Stimulated activated effector memory CD8-positive, alpha-beta T cell treated with anti-CD3 and anti-CD28 coated beads, Interleukin-12 subunit alpha, Interleukin-12 subunit beta, amount 100 ng/mL, for 72 hours (primary cell): ENCODE measurements at regions not wholly inside any gene's neighbourhood (a gene's known extent, or its start where the extent isn't known, plus 50 kb on each side); places are given as distances from the start of the nearest gene placed in this dataset.

Experiments used
- ATAC-seq: fragments of 150-1000 bp; cut with Tn5 transposase; 2 replicates; pipeline ENCODE4 v1.10.0; 2021
- DNase-seq, 2 donors: peaks; one replicate each; pipeline ENCODE4 v3.0.0; 2021 to 2022; ENCODE audit warnings: low spot score in 2 of 2
- H3K27ac Mint-ChIP-seq: one replicate; pipeline ENCODE4 v1.8.0; 2022; ENCODE audit warnings: mild to moderate bottlenecking, mixed read lengths
- H3K36me3 Mint-ChIP-seq: one replicate; pipeline ENCODE4 v1.8.0; 2022; ENCODE audit warnings: mild to moderate bottlenecking, mixed read lengths
- H3K4me1 Mint-ChIP-seq: one replicate; pipeline ENCODE4 v1.8.0; 2022; ENCODE audit warnings: mixed read lengths
- H3K4me3 Mint-ChIP-seq: one replicate; pipeline ENCODE4 v1.8.0; 2022; ENCODE audit warnings: mild to moderate bottlenecking, mixed read lengths
- H3K9me3 Mint-ChIP-seq: one replicate; pipeline ENCODE4 v1.8.0; 2022; ENCODE audit warnings: mixed read lengths

DNA sequence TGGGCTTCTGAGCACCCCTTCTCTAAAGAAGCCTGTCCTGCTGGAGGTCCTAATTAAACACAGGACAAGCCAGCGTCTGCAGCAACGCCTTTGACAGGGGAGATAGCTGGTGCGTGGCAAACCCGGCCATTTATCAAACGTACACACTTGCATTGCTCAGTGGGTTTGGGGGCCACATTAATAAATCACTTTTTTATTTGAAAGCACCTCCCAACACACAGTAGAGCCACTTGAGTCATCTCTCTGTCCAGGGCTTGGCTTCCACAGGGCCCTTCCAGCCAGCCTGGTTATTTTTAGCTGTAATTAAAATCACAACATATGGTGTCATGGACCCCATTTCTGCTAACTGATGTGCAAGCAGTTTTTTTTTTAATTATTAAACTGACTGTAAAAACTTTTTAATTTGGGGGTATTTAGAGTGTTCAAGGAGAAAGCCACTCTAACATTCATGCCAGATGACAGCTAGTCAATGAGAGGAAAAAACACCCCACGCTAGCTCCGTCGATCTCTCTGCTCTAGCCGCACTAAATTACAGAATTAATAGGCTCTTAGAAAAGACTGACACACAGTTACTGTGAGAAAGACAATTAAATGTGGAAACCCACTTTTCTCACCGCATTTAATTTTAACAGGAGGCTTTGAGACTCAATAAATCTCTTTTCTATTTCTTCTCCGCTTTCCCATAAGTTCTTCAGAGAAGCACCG lies 201.0 kb upstream of the WSCD1 start:
- no peaks in the 10 kb centered on the region for H3K36me3 Mint-ChIP-seq
- ATAC-seq = no peak
- no peak overlapping the region for H3K4me3 Mint-ChIP-seq
- H3K27ac Mint-ChIP-seq = no peak overlapping the region
- H3K9me3 Mint-ChIP-seq = no peaks in the 10 kb centered on the region
- no peak for DNase-seq
- no peaks in the 10 kb centered on the region for H3K4me1 Mint-ChIP-seq

DNA sequence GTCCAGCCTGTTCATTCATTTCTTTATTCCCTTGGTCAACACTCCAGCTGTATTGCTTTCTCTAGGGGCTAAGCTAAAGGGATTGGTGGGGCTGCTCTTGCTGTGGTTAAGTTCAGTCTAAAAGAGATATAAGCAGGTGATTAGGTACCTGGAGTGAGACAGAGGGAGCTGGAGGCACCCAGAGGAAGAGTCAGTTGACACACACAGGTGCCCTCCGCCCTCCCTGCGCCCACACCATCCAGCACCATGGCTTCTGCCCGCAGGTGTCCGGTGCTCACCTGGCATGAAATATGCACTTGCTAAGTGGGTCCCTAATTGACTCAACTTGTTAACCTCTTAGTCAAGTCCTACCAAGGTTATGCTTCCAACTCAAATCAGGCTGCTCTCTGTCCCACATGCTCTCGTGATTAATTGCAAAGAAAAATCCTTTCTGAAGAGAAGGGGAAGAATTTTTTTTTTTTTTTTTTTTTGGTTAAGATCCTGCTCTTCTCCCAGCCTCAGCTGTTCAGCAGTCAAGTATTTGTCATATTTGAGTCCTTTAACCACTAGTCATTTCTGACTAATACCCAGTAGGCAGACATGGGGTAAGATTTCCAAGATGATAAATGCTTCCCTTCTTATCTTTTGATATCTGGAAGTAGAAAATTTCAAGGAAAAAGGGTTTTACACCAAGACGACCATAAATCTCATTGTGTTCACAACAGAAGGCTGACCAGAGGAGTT lies 199.8 kb upstream of the WSCD1 start:
- Mint-ChIP-seq H3K4me3 (no peak overlapping the region), H3K9me3 (no peaks in the 10 kb centered on the region), H3K36me3 (no peaks in the 10 kb centered on the region), H3K4me1 (no peaks in the 10 kb centered on the region), H3K27ac (no peak overlapping the region)
- no peak for DNase-seq
- no peak for ATAC-seq

DNA sequence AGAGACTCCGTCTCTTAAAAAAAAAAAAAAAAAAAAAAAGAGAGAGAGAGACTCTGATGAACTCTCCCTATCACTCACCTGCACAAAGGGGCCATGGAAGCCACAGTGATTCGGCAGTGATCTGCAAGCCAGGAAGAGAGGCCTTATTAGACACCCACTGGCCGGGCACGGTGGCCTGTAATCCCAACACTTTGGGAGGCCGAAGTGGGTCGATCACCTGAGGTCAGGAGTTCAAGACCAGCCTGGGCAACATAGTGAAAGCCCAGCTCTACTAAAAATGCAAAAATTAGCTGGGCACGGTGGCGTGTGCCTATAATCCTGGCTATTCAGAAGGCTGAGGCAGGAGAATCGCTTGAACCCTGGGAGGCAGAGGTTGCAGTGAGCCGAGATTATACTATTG lies 198.5 kb upstream of the WSCD1 start:
- no peaks in the 10 kb centered on the region for H3K36me3 Mint-ChIP-seq
- H3K4me3 Mint-ChIP-seq = no peak overlapping the region
- no peak for DNase-seq
- H3K27ac Mint-ChIP-seq = no peak overlapping the region
- ATAC-seq = no peak
- H3K9me3 Mint-ChIP-seq = no peaks in the 10 kb centered on the region
- no peaks in the 10 kb centered on the region for H3K4me1 Mint-ChIP-seq

DNA sequence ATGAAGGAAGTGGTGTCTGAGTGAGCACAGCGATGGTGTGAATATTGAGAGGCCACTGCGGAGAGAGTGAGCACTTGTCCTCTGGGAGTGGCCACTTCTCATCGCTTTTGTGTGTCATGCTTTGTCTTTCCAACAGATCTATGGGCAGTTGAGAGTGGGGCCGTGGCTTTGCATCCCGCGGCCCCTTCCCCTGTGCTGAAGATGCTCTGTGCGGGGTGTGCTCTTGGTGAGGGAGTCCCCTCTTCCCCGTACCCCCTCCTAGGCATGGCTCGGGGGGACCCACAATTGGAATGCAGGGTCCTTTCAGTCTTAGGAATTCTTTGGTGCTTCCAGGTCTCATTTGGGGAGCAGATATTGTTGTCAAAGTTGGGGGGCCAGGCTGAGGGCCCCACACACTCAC lies 197.3 kb upstream of the WSCD1 start:
- H3K36me3 Mint-ChIP-seq = no peaks in the 10 kb centered on the region
- ATAC-seq (no peak), DNase-seq (no peak)
- no peaks in the 10 kb centered on the region for H3K9me3 Mint-ChIP-seq
- H3K27ac Mint-ChIP-seq = no peak overlapping the region
- no peak overlapping the region for H3K4me3 Mint-ChIP-seq
- H3K4me1 Mint-ChIP-seq = no peaks in the 10 kb centered on the region

DNA sequence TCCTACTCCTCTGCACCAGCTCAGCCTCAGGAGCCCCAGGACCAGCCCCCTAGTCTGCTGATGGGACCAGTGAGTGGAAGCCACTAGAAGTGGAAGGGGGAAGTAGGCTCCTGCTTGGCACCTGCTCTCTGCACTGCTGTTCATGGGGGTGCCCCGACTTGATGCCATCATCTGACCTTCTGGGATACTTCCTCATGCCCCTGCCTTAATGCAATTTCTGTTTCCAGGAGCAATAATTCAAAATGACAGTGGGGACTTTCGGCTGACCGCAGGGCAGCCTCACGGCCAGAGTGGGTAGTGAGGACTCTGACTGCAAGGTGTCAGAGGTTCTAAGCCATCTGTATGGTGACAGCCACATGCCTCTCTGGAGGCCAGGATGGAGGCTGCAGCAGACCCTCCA lies 196.4 kb upstream of the WSCD1 start:
- no peaks in the 10 kb centered on the region for H3K9me3 Mint-ChIP-seq
- no peak overlapping the region for H3K4me3 Mint-ChIP-seq
- ATAC-seq = no peak
- H3K27ac Mint-ChIP-seq = no peak overlapping the region
- no peaks in the 10 kb centered on the region for H3K36me3 Mint-ChIP-seq
- no peaks in the 10 kb centered on the region for H3K4me1 Mint-ChIP-seq
- no peak for DNase-seq

DNA sequence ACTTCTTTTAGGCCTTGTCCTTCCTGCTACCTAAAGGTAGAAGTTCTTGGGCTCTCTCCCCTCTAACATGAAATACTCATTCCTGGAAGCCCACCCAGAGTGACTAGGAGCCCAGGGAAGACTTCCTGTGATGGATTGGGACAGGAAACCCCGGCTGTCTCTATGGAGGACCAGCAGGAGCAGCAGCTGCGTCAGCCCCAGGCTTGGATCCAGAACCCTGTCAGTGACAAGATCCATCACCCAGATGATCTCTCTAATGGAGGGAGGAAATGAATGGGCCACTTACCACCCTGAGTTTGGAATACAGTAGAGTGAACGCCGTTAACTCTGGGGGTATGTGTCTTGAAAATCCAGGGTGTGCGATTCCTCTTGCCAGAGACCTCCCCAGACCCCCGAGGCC lies 195.7 kb upstream of the WSCD1 start:
- Mint-ChIP-seq H3K4me1 (no peaks in the 10 kb centered on the region), H3K36me3 (no peaks in the 10 kb centered on the region), H3K4me3 (no peak overlapping the region), H3K27ac (no peak overlapping the region), H3K9me3 (no peaks in the 10 kb centered on the region)
- DNase-seq (no peak), ATAC-seq (no peak)

DNA sequence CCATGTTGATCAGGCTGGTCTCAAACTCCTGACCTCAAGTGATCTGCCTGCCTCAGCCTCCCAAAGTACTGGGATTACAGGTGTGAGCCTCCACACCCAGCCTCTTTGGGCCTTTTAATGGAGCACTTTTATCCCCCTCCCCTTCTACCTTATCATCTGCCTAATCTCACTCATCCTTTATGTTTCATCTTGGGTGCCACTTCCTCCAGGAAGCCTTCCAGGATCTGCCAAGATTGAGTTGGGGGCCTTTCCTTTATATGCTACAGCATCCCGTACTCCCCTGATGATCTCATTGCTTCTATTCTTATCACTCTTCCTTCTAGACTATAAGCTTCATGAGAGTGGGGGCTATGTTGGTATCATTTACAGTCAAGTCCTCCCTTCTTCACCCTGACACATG lies 192.8 kb upstream of the WSCD1 start:
- Mint-ChIP-seq H3K4me1 (no peaks in the 10 kb centered on the region), H3K36me3 (no peaks in the 10 kb centered on the region), H3K27ac (no peak overlapping the region), H3K4me3 (no peak overlapping the region), H3K9me3 (no peaks in the 10 kb centered on the region)
- no peak for ATAC-seq
- DNase-seq = no peak

DNA sequence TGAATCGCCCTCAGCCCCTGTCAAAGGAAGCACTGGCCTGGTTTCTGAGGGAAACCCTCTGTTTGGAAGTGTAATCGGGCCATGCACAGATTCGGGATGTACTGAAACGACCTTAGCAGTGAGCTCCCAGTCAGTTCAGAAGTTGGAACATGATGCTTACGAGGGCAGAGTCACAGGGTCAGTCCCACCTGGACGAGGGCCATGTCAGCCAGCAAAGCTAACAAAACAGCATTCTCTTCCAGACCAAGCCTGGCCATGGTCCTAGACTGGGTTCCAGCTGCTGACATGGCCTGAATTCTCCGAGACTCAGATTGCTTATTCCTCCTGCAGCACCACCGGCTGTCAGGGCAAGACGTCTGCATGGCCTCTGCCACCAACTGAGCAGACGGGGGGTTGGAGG lies 192.2 kb upstream of the WSCD1 start:
- no peak for DNase-seq

DNA sequence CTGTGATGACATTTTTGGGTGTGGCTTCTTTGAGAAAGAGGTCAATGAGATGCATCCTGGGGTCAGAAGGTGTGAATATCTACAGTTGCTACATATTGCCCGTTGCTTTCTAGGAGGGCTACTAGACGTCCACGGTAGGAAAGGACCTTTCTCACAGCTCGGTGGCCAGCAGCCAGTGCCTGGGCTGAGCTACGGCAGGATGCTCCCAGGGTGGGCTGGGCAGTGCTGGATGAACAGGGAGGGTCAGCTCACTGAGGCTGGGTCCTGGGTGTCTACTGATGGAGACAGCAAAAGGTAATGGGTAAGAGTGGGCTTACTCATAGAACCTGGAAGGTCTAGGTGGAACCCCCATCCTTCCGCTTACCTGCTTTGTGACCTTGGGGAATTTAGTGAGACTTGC lies 188.3 kb upstream of the WSCD1 start:
- H3K4me3 Mint-ChIP-seq = no peak overlapping the region
- H3K4me1 Mint-ChIP-seq = peaks cover 5% of the 10 kb centered on the region
- H3K9me3 Mint-ChIP-seq = peaks cover 3% of the 10 kb centered on the region
- no peaks in the 10 kb centered on the region for H3K36me3 Mint-ChIP-seq
- no peak overlapping the region for H3K27ac Mint-ChIP-seq
- ATAC-seq = no peak
- DNase-seq = no peak

More for the DNA sequence above, 192.2 kb upstream of the WSCD1 start:
- no peaks in the 10 kb centered on the region for H3K9me3 Mint-ChIP-seq
- H3K4me3 Mint-ChIP-seq = no peak overlapping the region
- H3K27ac Mint-ChIP-seq = no peak overlapping the region
- H3K36me3 Mint-ChIP-seq = no peaks in the 10 kb centered on the region
- peaks cover 2% of the 10 kb centered on the region for H3K4me1 Mint-ChIP-seq
- ATAC-seq = no peak

DNA sequence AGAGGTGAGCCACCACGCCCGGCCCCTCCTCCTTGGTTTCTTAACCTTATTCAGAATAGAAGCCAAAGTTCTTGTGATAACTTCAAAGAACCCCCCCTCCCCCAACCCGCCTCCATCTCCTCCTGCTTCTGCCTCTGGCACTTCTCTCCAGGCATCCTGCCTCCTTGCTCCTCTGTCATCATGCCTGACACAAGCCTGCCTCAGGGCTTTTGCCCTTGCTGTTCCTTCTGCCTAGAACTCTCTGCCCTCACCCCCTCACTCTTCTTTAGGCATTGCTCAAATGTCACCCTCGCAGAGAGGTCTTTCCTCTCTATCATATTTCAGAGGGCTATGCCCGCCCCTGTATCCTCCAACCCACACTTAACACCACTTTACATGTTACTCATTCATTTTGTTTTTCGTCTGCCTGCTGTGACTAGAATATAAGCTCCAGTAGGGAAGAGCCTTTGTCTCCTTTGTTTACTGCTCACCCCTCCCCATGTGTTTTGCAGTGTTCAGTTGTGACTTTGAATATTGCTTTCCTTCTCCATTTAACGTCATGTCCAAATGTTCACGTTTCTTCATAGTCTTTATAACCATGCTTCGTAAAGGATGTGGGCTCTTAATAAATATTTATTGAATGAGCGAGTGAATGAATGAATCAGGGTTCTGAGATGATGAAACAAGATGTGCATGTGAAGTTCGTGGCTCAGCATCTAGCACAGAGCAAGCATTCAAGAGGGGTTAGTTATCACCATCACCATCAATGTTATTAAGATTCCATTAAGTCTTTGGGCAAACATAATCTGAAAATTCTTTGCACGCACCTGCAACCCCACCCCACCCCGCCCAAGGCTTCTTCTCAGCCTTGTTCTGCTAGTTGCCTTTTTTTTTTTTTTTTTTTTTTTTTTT lies 186.2 kb upstream of the WSCD1 start:
- Mint-ChIP-seq H3K36me3 (no peaks in the 10 kb centered on the region), H3K27ac (no peak overlapping the region)
- no peak for DNase-seq

DNA sequence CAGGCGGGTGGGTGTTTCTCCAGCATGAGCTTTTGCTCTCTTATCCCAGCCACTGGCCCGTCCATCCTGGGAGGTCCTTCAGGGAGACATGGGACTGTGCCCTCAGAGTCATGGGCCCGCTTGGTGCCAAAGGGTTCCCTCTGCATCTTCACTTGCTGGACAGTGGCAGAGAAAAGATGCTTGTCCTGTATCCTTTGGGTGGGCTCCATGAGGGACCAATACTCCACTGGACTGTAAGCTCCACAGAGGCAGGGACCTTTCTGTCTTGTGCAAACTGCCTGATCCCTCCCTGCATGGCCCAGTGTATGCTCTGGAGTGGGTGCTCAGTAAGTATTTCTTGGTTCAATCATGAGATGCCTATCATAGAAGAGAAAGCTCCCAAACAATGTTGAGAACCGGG lies 184.8 kb upstream of the WSCD1 start:
- ATAC-seq = no peak
- Mint-ChIP-seq H3K4me1 (peaks cover 5% of the 10 kb centered on the region), H3K9me3 (peaks cover 3% of the 10 kb centered on the region), H3K36me3 (no peaks in the 10 kb centered on the region), H3K4me3 (no peak overlapping the region), H3K27ac (no peak overlapping the region)
- DNase-seq = no peak

More for the DNA sequence above, 186.2 kb upstream of the WSCD1 start:
- no peak for ATAC-seq
- Mint-ChIP-seq H3K9me3 (peaks cover 3% of the 10 kb centered on the region), H3K4me3 (no peak overlapping the region), H3K4me1 (peaks cover 5% of the 10 kb centered on the region)

DNA sequence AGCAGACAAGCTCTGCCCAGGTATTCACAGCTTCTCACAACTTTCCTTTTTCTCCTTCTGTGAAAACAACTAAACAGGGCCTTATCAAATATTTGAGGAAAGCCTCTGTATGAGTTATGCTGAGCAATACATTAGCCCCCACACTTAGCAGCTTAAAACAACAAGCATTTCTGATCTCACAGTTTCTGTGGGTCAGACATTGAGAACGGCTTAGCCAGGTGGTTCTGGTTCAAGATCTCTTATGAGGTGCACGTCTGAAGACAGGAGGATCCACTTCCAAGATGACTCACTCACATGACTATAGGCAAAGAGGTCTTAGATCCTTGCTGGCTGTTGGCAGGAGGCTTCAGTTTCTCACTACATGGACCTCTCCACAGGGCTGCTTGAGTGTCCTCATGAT lies 181.4 kb upstream of the WSCD1 start:
- Mint-ChIP-seq H3K4me1 (no peaks in the 10 kb centered on the region), H3K4me3 (no peak overlapping the region), H3K9me3 (peaks cover 2% of the 10 kb centered on the region), H3K36me3 (no peaks in the 10 kb centered on the region), H3K27ac (no peak overlapping the region)
- DNase-seq = no peak
- ATAC-seq = no peak

DNA sequence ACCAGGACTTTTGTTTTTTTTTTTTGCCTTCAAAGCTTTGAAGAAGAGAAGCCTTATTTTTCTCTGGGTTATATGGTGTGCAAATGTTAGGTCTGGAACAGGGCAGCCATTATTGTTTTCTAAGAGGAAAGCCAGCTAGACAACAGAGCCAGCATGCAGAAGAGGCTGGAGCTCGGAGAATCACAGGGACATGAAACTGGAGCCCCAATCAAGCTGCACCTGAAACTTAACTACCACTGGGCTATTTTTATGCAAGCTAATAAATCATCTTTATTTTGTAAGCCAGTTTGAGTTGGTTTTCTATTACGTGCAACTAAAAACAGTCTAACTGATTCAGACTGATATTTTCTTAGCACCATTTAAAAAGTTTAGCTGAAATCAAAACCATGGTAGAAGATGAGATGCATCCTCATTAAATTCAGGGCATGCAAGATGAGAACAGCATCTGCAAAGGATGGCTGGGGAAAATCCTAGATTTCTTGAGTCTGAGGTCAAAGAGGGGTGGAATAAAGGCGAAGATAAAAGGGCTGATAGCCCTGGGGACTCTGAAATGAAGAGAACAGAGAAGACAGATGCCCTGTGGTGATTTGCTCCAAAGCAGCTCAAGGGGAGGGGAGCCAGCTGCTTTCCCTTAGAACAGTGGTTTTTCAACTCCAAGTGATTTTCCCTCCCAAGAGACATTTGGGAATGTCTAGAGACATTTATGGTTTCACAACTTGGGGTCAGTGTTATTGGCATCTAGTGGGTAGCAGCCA lies 177.1 kb upstream of the WSCD1 start:
- DNase-seq = no peak

DNA sequence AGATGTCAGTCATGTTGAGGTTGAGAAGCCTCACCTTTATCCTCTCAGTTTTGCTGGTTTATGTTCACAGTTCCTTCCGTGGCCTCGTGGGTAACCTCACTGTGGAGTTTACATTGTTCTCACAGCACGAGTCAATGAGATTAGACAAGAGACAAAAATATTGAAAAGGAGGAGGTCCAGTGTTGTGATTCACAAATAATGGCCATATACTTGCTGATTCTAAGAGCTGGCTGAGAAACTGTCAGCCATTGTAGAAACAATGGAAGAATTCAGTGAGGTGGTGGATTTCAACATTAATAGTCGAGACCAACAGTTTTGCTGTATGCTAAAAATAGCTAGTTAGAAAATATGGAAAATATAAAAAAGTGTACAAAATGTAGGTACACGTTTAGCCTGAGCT lies 176.4 kb upstream of the WSCD1 start:
- no peaks in the 10 kb centered on the region for H3K36me3 Mint-ChIP-seq
- no peak overlapping the region for H3K4me3 Mint-ChIP-seq
- DNase-seq = no peak
- H3K27ac Mint-ChIP-seq = no peak overlapping the region
- peaks cover 2% of the 10 kb centered on the region for H3K9me3 Mint-ChIP-seq
- H3K4me1 Mint-ChIP-seq = peaks cover 7% of the 10 kb centered on the region
- no peak for ATAC-seq

More for the DNA sequence above, 177.1 kb upstream of the WSCD1 start:
- no peak overlapping the region for H3K4me3 Mint-ChIP-seq
- no peaks in the 10 kb centered on the region for H3K36me3 Mint-ChIP-seq
- no peak overlapping the region for H3K27ac Mint-ChIP-seq
- H3K4me1 Mint-ChIP-seq = peaks cover 7% of the 10 kb centered on the region
- no peak for ATAC-seq
- peaks cover 2% of the 10 kb centered on the region for H3K9me3 Mint-ChIP-seq

DNA sequence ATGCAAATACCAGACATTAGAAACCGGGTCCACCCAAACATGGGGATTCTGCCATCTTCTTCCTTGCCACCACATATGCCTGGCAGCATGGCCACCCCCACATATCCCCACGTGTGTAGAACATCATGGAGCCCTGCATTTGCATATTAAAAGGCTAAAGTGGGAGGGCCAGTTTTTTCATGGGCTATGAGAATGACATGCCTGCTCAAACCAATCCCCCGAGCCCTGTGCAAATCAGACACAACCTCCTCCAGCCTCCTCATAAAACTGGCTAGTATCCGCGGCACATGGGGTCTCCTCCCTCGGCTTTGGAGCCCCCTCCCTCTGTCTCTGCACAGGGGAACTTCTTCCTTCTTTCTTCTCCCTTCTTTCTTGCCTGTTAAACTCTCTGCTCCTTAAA lies 174.9 kb upstream of the WSCD1 start:
- Mint-ChIP-seq H3K4me3 (no peak overlapping the region), H3K36me3 (no peaks in the 10 kb centered on the region), H3K27ac (no peak overlapping the region), H3K4me1 (peaks cover 7% of the 10 kb centered on the region), H3K9me3 (peaks cover 2% of the 10 kb centered on the region)
- DNase-seq (no peak), ATAC-seq (no peak)
